B cell (primary cell): ENCODE measurements at regions not wholly inside any gene's neighbourhood (a gene's known extent, or its start where the extent isn't known, plus 50 kb on each side); places are given as distances from the start of the nearest gene placed in this dataset.

Source experiments
- CTCF ChIP-seq: fragments of 200-600 bp; IDR thresholded peaks from one replicate; pipeline ENCODE4 v1.8.0; 2022; ENCODE audit warnings: antibody characterized with exemption, mild to moderate bottlenecking
- EZH2 ChIP-seq: IDR thresholded peaks from 2 replicates; pipeline ENCODE4 v1.6.1; 2012; ENCODE audit warnings: borderline replicate concordance, low read depth, mild to moderate bottlenecking, moderate library complexity, low read length; ENCODE audit not compliant: insufficient read depth, poor library complexity, severe bottlenecking

- TF ChIP-seq CTCF (no peak), EZH2 (no peak)
Observed at GRCh38 chr16:13378151-13378550, 476.8 kb downstream of the SHISA9 start.
